Right atrium auricular region (tissue), 2 donors: ENCODE measurements at regions not wholly inside any gene's neighbourhood (a gene's known extent, or its start where the extent isn't known, plus 50 kb on each side); places are given as distances from the start of the nearest gene placed in this dataset.

ENCODE experiments used
- DNase-seq: peaks from one replicate; pipeline ENCODE4 v3.0.0-alpha.2; 2019; ENCODE audit warnings: low spot score
- H3K27ac ChIP-seq, 2 donors: fragments of 200-600 bp; sonication (generic); 1 replicate in 1 of 2; 2 replicates in 1 of 2; pipeline ENCODE4 v1.5.1; 2016 to 2019
- H3K27me3 ChIP-seq, 2 donors: fragments of 200-600 bp; sonication (generic); one replicate each; pipeline versions ENCODE4 v1.5.1 to v1.6.0; 2017 to 2019
- H3K36me3 ChIP-seq: fragments of 200-600 bp; sonication (generic); one replicate; pipeline ENCODE4 v1.5.1; 2016
- H3K4me1 ChIP-seq, 2 donors: fragments of 200-600 bp; sonication (generic); one replicate each; pipeline versions ENCODE4 v1.5.1 to v1.6.0; 2017 to 2019
- H3K4me3 ChIP-seq, 2 donors: fragments of 200-600 bp; sonication (generic); 1 replicate in 1 of 2; 2 replicates in 1 of 2; pipeline ENCODE4 v1.5.1; 2017 to 2019; ENCODE audit warnings: mild to moderate bottlenecking in 1 of 2, moderate library complexity in 1 of 2
- H3K9me3 ChIP-seq, 2 donors: fragments of 200-600 bp; sonication (generic); one replicate each; pipeline ENCODE4 v1.5.1; 2019
- TF ChIP-seq, protein P1 (sequence below), 2 donors: fragments of 200-600 bp; sonication (generic); IDR thresholded peaks; one replicate each; pipeline ENCODE4 v1.5.1; 2019; ENCODE audit warnings: antibody characterized with exemption in 2 of 2

DNA sequence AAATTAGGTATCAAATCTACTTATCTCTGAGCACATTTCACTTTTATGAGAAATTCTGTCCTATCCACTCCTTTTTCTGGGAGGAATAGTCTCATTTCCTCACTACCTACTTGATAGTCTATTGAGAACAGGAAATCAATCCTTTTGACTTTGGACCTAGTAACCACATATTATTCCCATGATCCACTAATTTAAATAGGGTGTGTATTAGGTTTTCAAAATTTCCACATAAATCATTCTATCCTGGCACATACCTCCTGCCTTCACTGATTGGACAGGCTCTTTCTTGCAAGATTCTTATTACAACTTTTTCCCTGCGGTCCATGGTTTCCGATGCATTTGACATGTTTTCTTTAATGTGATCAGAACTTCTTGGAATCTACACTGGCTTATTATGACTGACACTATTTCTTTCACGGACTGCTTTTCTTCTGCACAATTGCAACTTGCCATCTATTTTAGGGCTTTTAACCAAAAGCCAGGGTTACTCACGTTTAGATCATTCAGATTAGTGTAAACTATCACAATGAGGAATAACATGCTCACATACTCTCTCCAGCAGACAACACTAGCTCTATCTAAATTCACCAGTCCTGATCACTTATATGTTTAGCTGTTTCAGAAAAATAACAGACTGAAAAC is 419.9 kb upstream of the SLIT2 start:
- Histone ChIP-seq H3K27ac (no peak overlapping the region), H3K4me1 (no peaks in the 10 kb centered on the region), H3K27me3 (no peaks in the 10 kb centered on the region), H3K4me3 (no peak overlapping the region), H3K9me3 (no peaks in the 10 kb centered on the region), H3K36me3 (no peaks in the 10 kb centered on the region)
- DNase-seq, result no peak
- TF ChIP-seq, protein P1, sequence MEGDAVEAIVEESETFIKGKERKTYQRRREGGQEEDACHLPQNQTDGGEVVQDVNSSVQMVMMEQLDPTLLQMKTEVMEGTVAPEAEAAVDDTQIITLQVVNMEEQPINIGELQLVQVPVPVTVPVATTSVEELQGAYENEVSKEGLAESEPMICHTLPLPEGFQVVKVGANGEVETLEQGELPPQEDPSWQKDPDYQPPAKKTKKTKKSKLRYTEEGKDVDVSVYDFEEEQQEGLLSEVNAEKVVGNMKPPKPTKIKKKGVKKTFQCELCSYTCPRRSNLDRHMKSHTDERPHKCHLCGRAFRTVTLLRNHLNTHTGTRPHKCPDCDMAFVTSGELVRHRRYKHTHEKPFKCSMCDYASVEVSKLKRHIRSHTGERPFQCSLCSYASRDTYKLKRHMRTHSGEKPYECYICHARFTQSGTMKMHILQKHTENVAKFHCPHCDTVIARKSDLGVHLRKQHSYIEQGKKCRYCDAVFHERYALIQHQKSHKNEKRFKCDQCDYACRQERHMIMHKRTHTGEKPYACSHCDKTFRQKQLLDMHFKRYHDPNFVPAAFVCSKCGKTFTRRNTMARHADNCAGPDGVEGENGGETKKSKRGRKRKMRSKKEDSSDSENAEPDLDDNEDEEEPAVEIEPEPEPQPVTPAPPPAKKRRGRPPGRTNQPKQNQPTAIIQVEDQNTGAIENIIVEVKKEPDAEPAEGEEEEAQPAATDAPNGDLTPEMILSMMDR (IDR thresholded peaks at IDR 0.05), result no peak

DNA sequence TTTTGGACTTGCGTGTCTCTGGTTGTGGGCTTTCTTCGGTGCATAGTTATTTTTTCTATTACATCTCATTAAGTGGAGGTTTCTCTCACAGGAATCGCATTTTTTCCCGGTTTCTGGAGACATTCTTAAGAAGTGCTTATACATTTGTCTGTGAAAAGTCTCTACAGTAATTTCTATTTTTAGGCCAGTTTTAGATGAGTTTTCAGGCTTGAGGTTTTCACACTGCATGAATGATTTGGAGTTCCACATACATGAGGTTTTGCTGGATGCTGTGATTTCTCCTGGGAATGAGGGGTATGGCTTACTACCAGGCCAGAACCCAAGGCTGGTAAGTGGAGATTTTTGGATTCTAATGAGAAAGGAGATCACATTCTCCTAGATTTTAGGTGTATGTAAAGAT is 422.6 kb upstream of the SLIT2 start:
- no peak for DNase-seq

DNA sequence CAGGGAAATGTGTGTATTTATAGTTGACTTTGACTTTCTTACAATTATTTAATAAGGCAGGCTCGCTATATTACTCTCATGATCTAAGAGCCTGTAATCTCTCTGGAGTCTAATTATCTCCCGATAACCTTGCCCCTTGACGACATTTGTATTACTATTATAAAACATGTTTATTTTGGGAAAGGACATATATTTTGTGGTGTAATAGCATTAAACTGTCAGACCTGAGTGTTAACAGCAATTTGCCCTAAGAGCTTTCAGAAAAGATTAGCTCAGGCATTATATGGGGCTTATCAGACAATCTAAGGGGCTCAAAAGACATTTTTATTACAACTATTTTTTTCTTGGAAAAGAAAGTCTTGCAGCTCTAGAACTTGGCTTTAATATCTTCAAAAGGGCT is 427.9 kb upstream of the SLIT2 start:
- H3K27me3 ChIP-seq, result no peaks in the 10 kb centered on the region
- DNase-seq, result no peak
- no peaks in the 10 kb centered on the region for H3K9me3 ChIP-seq
- no peak overlapping the region for H3K27ac ChIP-seq
- H3K36me3 ChIP-seq, result no peaks in the 10 kb centered on the region
- no peak overlapping the region for H3K4me3 ChIP-seq
- TF ChIP-seq, protein P1 (IDR thresholded peaks at IDR 0.05), result no peak
- no peaks in the 10 kb centered on the region for H3K4me1 ChIP-seq

More for the DNA sequence above, 422.6 kb upstream of the SLIT2 start:
- Histone ChIP-seq H3K4me1 (no peaks in the 10 kb centered on the region), H3K4me3 (no peak overlapping the region), H3K36me3 (no peaks in the 10 kb centered on the region), H3K27ac (no peak overlapping the region), H3K9me3 (no peaks in the 10 kb centered on the region), H3K27me3 (no peaks in the 10 kb centered on the region)
- TF ChIP-seq, protein P1 (IDR thresholded peaks at IDR 0.05), result no peak

DNA sequence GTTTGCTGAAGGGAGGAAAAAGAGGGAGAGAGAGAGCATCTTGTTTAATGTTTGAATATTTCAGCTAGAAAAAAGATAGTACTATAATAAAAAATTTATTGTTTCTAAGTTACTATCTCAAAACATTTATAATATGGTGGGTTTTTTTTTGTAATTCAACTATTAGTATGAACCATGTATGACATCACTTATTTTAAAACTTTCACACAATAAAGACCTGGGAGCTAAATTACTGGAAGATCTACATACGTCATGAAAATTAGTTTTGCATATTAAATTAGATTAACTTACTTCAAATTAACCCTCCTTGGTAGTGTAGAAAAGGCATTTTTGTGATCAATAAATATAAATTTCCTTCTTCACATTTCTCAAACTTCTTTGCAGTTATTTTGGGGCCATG is 432.0 kb upstream of the SLIT2 start:
- DNase-seq, result no peak
- Histone ChIP-seq H3K36me3 (no peaks in the 10 kb centered on the region), H3K27ac (no peak overlapping the region), H3K4me3 (no peak overlapping the region), H3K9me3 (no peaks in the 10 kb centered on the region), H3K4me1 (no peaks in the 10 kb centered on the region), H3K27me3 (no peaks in the 10 kb centered on the region)
- TF ChIP-seq, protein P1 (IDR thresholded peaks at IDR 0.05), result no peak

DNA sequence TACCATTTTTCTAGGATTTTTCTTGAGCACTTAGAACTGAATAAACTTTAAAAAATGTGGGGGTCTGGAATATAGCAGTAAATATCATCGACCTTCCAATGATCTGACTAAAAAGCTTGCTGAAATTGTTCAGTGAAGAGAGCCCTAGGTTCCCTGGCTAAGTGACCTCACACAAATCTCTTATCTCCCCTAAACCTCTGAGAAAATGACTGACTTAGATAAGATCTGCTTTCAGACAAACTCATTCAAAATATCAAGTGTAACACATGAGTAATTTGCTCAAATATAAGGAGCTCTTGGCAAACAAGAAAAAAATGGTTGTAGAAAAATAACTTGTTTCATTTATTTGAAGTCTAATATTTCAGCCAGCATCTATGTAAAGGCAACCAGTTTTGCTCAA is 441.7 kb upstream of the SLIT2 start:
- DNase-seq, result no peak
- Histone ChIP-seq H3K4me1 (no peaks in the 10 kb centered on the region), H3K27me3 (no peaks in the 10 kb centered on the region), H3K9me3 (no peaks in the 10 kb centered on the region), H3K4me3 (no peak overlapping the region), H3K36me3 (no peaks in the 10 kb centered on the region), H3K27ac (no peak overlapping the region)
- TF ChIP-seq, protein P1 (IDR thresholded peaks at IDR 0.05), result no peak

DNA sequence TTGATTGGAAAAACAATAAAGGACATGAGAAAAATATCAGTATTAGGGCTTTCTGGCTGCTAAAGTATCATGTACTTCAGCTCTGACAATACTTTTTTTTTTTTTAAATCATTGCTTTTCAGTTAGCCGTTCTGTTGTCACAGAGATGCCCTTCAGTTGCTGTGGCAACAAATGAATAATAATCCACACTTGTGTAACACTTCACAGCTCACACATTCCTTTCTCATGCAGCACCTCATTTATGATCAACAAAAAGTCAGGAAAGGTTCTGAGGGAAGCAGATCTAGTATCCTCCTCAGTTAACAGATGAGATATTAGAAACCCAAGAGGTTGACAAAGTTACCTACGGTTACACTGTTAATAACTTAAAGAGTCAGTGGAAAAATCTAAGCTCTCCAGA is 444.2 kb upstream of the SLIT2 start:
- no peaks in the 10 kb centered on the region for H3K36me3 ChIP-seq
- no peak for DNase-seq
- H3K4me1 ChIP-seq, result no peaks in the 10 kb centered on the region
- no peaks in the 10 kb centered on the region for H3K27me3 ChIP-seq
- no peak overlapping the region for H3K4me3 ChIP-seq
- H3K27ac ChIP-seq, result no peak overlapping the region
- TF ChIP-seq, protein P1 (IDR thresholded peaks at IDR 0.05), result no peak
- H3K9me3 ChIP-seq, result no peaks in the 10 kb centered on the region
